ENCODE measurements at regions not wholly inside any gene's neighbourhood (a gene's known extent, or its start where the extent isn't known, plus 50 kb on each side); places are given as distances from the start of the nearest gene placed in this dataset.

DNA sequence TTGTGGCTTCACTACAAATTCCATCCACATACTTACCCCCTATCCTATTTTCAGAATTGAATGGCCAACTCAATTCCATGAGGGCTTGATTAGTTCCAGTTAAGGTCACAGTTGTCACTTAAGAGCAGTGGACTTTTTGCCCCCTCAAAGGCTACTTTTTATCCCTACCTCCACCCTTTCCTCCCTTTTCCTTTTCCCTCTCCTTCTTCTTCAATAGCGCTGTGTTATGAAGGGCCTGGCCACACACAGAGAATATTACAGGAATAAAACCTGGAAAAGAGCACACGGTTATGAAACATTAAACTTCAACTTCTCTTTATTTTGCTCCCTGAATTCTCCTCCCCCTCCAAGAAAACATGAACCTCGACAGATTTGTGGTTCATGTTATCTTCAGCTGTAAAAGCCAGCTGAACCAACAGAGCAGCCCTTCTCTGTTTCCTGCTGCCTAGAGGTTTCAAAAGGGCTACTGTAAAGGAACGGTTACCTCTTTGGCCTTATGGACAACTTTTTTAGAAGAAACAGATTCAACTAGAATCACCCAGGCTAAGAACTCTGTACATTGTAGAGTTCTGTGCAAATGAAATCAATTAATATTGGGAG is 87.0 kb upstream of the RPL34 start:
- WGBS, 5 donors = 27 to 50% (median 33%) methylated on average over 4 of the region's 4 CpGs
- H3K4me1 ChIP-seq = peaks cover 0 to 21% (median 9%) of the 10 kb centered on the region in 6 donors
- H3K36me3 ChIP-seq = no peaks in the 10 kb centered on the region
- TF ChIP-seq POLR2AphosphoS5 (IDR thresholded peaks at IDR 0.05) (no peak), POLR2A (IDR thresholded peaks at IDR 0.05) (no peak)
- TF ChIP-seq, protein P1, sequence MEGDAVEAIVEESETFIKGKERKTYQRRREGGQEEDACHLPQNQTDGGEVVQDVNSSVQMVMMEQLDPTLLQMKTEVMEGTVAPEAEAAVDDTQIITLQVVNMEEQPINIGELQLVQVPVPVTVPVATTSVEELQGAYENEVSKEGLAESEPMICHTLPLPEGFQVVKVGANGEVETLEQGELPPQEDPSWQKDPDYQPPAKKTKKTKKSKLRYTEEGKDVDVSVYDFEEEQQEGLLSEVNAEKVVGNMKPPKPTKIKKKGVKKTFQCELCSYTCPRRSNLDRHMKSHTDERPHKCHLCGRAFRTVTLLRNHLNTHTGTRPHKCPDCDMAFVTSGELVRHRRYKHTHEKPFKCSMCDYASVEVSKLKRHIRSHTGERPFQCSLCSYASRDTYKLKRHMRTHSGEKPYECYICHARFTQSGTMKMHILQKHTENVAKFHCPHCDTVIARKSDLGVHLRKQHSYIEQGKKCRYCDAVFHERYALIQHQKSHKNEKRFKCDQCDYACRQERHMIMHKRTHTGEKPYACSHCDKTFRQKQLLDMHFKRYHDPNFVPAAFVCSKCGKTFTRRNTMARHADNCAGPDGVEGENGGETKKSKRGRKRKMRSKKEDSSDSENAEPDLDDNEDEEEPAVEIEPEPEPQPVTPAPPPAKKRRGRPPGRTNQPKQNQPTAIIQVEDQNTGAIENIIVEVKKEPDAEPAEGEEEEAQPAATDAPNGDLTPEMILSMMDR (IDR thresholded peaks at IDR 0.05 in 8 of 11, conservative IDR thresholded peaks at IDR 0.05 in 3 of 11) = no peak
- intact Hi-C loops (cut with DNase I; ENCODE audit: low total_unique reads) = no loop called here
- no peak overlapping the region for H3K4me3 ChIP-seq
- no peak for DNase-seq
- no peak overlapping the region for H3K27ac ChIP-seq
- H3K27me3 ChIP-seq (replicated peaks in 1 of 7) = no peaks in the 10 kb centered on the region
- H3K9me3 ChIP-seq = no peaks in the 10 kb centered on the region

- no peaks in the 10 kb centered on the region for H3K27me3 ChIP-seq (replicated peaks in 1 of 7)
Measured at GRCh38 chr4:108532738-108533137, 87.6 kb upstream of the RPL34 start.

DNA sequence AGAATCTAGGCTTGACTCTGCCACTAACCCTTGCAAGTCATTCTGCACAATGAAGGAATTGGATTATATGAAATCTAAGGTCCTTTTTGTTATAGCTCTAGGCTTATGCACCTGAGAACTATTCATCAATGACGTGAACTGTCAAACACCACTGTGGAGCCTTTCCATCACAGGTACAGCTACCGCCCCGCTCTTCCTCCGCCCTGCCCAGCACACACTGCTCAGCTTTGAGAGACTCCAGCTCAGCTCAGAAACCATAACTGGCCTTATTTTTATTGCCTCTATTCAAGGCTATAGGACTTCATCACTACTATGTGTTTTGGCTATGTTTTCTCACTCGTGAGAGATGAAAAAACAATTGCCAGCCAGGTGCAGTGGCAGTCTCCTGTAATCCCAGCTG is 88.2 kb upstream of the RPL34 start:
- peaks cover 0 to 29% (median 9%) of the 10 kb centered on the region in 6 donors for H3K4me1 ChIP-seq
- DNase-seq = no peak
- WGBS, 5 donors = 79 to 87% (median 82%) methylated on average over 5 of the region's 5 CpGs
- no peaks in the 10 kb centered on the region for H3K36me3 ChIP-seq
- no peaks in the 10 kb centered on the region for H3K9me3 ChIP-seq
- no peak overlapping the region for H3K27ac ChIP-seq
- no peaks in the 10 kb centered on the region for H3K27me3 ChIP-seq (replicated peaks in 1 of 7)
- intact Hi-C loops (cut with DNase I; ENCODE audit: low total_unique reads) = no loop called here
- no peak overlapping the region for H3K4me3 ChIP-seq
- TF ChIP-seq POLR2A (IDR thresholded peaks at IDR 0.05) = no peak
- TF ChIP-seq, protein P1 (IDR thresholded peaks at IDR 0.05 in 8 of 11, conservative IDR thresholded peaks at IDR 0.05 in 3 of 11) = no peak
- no peak for TF ChIP-seq POLR2AphosphoS5 (IDR thresholded peaks at IDR 0.05)

More at GRCh38 chr4:108532738-108533137, 87.6 kb upstream of the RPL34 start:
- no peak for DNase-seq
- no peak for TF ChIP-seq POLR2A (IDR thresholded peaks at IDR 0.05)
- no peak for TF ChIP-seq POLR2AphosphoS5 (IDR thresholded peaks at IDR 0.05)
- TF ChIP-seq, protein P1 (IDR thresholded peaks at IDR 0.05 in 8 of 11, conservative IDR thresholded peaks at IDR 0.05 in 3 of 11) = no peak
- H3K27ac ChIP-seq = no peak overlapping the region
- H3K9me3 ChIP-seq = no peaks in the 10 kb centered on the region
- no peak overlapping the region for H3K4me3 ChIP-seq
- H3K4me1 ChIP-seq = peaks cover 0 to 25% (median 9%) of the 10 kb centered on the region in 6 donors
- intact Hi-C loops (cut with DNase I; ENCODE audit: low total_unique reads) = no loop called here
- H3K36me3 ChIP-seq = no peaks in the 10 kb centered on the region
- 36 to 60% (median 48%) methylated on average over 2 of the region's 2 CpGs for WGBS, 5 donors

DNA sequence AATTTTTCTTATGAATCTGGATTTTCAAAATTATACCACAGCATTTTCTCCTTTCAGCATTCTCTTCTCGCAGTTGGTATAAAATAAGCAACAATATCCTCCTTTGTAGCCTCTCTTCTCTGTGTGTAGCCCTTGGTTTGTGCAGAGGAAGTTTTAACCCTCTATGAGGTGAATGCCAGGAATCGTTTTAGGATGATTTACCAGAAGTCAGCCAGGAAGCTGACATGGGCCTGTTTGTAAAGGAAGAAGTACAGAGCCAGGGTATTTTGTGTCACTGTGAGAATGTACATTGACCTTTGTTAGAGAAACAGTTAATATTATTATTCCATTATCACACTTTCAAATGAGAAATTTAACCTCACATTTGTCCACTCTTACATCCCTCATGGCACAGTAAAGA is 88.9 kb upstream of the RPL34 start:
- Histone ChIP-seq H3K9me3 (no peaks in the 10 kb centered on the region), H3K27ac (peak overlapping the region in 3 of 8 donors; percentile 2 to 28 (median 22)), H3K27me3 (replicated peaks in 1 of 7) (no peaks in the 10 kb centered on the region), H3K4me3 (no peak overlapping the region), H3K4me1 (peaks cover 0 to 29% (median 9%) of the 10 kb centered on the region in 6 donors), H3K36me3 (no peaks in the 10 kb centered on the region)
- no peak for DNase-seq
- 29 to 37% (median 33%) methylated on average over 2 of the region's 2 CpGs for WGBS, 5 donors
- TF ChIP-seq POLR2A (IDR thresholded peaks at IDR 0.05) = no peak
- TF ChIP-seq, protein P1 (IDR thresholded peaks at IDR 0.05 in 8 of 11, conservative IDR thresholded peaks at IDR 0.05 in 3 of 11) = no peak
- TF ChIP-seq POLR2AphosphoS5 (IDR thresholded peaks at IDR 0.05) = no peak
- intact Hi-C loops (cut with DNase I; ENCODE audit: low total_unique reads) = no loop called here
